HG03521 (cell line): ENCODE measurements at regions not wholly inside any gene's neighbourhood (a gene's known extent, or its start where the extent isn't known, plus 50 kb on each side); places are given as distances from the start of the nearest gene placed in this dataset.

Experiments
- ATAC-seq: cut with Tn5 transposase; IDR thresholded peaks from one replicate; pipeline ENCODE4 v1.9.1; 2021; ENCODE audit warnings: mild to moderate bottlenecking, moderate library complexity; ENCODE audit not compliant: unreplicated experiment

- ATAC-seq = no peak
Measured at GRCh38 chr4:154107337-154107736, 318.5 kb upstream of the SFRP2 start.

GRCh38 chr4:154088741-154089140 is 299.9 kb upstream of the SFRP2 start:
- ATAC-seq = no peak

- no peak for ATAC-seq
Measured at GRCh38 chr4:154086247-154086646, 297.4 kb upstream of the SFRP2 start.

GRCh38 chr4:154084864-154085263 is 296.0 kb upstream of the SFRP2 start:
- no peak for ATAC-seq

- no peak for ATAC-seq
Measured at GRCh38 chr4:154082760-154083535, 294.1 kb upstream of the SFRP2 start.

- no peak for ATAC-seq
Measured at GRCh38 chr4:154081391-154081790, 292.5 kb upstream of the SFRP2 start.

GRCh38 chr4:154078504-154079350 is 289.8 kb upstream of the SFRP2 start:
- ATAC-seq = no peak

- ATAC-seq = no peak
Measured at GRCh38 chr4:154076921-154077320, 288.0 kb upstream of the SFRP2 start.

GRCh38 chr4:154073107-154073822 is 284.4 kb upstream of the SFRP2 start:
- ATAC-seq = no peak

- no peak for ATAC-seq
Measured at GRCh38 chr4:154067786-154068185, 278.9 kb upstream of the SFRP2 start.

GRCh38 chr4:154065368-154065767 is 276.5 kb upstream of the SFRP2 start:
- no peak for ATAC-seq

GRCh38 chr4:154064244-154064643 is 275.4 kb upstream of the SFRP2 start:
- no peak for ATAC-seq

- ATAC-seq = no peak
Measured at GRCh38 chr4:154049457-154050181, 260.7 kb upstream of the SFRP2 start.

- no peak for ATAC-seq
Measured at GRCh38 chr4:154047733-154048132, 258.9 kb upstream of the SFRP2 start.

GRCh38 chr4:154044742-154045485 is 256.0 kb upstream of the SFRP2 start:
- ATAC-seq = no peak

- ATAC-seq = no peak
Measured at GRCh38 chr4:154044108-154044531, 255.2 kb upstream of the SFRP2 start.

- ATAC-seq = no peak
Measured at GRCh38 chr4:154041640-154042039, 252.8 kb upstream of the SFRP2 start.

- no peak for ATAC-seq
Measured at GRCh38 chr4:154039435-154040343, 250.8 kb upstream of the SFRP2 start.

GRCh38 chr4:154036856-154037255 is 248.0 kb upstream of the SFRP2 start:
- ATAC-seq = no peak
